ENCODE measurements at regions not wholly inside any gene's neighbourhood (a gene's known extent, or its start where the extent isn't known, plus 50 kb on each side); places are given as distances from the start of the nearest gene placed in this dataset.

GRCh38 chr16:64596196-64596595, 525.7 kb downstream of the CDH11 start:
- Histone ChIP-seq H3K27ac (ENCODE audit: low read length) (no peak overlapping the region), H3K4me1 (ENCODE audit: low read length) (no peaks in the 10 kb centered on the region), H3K79me2 (ENCODE audit: low read length) (no peaks in the 10 kb centered on the region), H3K4me2 (ENCODE audit: low read depth, low read length) (no peak overlapping the region), H3K27me3 (replicated peaks; ENCODE audit: insufficient read depth, low read length) (no peaks in the 10 kb centered on the region), H3K9me3 (replicated peaks; ENCODE audit: insufficient read depth, low read length) (no peaks in the 10 kb centered on the region), H3K9ac (ENCODE audit: low read length) (no peak overlapping the region), H2AFZ (ENCODE audit: low read length) (no peak overlapping the region), H3K4me3 (ENCODE audit: low read length) (no peak overlapping the region), H3K36me3 (replicated peaks; ENCODE audit: insufficient read depth, low read length) (no peaks in the 10 kb centered on the region), H3K9me2 (replicated peaks; ENCODE audit: insufficient read depth, low read length) (no peaks in the 10 kb centered on the region), H3F3A (ENCODE audit: insufficient read depth, low read length) (no peaks in the 10 kb centered on the region), H4K20me1 (ENCODE audit: insufficient read depth, low read length) (no peaks in the 10 kb centered on the region)
- DNase-seq, result no peak
- TF ChIP-seq EZH2phosphoT487 (IDR thresholded peaks at IDR 0.05; ENCODE audit: low read length) (no peak), EZH2 (optimal IDR thresholded peaks at IDR 0.05; ENCODE audit: low read depth, low read length) (no peak)
- TF ChIP-seq, protein P1, sequence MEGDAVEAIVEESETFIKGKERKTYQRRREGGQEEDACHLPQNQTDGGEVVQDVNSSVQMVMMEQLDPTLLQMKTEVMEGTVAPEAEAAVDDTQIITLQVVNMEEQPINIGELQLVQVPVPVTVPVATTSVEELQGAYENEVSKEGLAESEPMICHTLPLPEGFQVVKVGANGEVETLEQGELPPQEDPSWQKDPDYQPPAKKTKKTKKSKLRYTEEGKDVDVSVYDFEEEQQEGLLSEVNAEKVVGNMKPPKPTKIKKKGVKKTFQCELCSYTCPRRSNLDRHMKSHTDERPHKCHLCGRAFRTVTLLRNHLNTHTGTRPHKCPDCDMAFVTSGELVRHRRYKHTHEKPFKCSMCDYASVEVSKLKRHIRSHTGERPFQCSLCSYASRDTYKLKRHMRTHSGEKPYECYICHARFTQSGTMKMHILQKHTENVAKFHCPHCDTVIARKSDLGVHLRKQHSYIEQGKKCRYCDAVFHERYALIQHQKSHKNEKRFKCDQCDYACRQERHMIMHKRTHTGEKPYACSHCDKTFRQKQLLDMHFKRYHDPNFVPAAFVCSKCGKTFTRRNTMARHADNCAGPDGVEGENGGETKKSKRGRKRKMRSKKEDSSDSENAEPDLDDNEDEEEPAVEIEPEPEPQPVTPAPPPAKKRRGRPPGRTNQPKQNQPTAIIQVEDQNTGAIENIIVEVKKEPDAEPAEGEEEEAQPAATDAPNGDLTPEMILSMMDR (IDR thresholded peaks at IDR 0.05; ENCODE audit: low read length), result no peak

GRCh38 chr16:64590513-64590912, 531.4 kb downstream of the CDH11 start:
- Histone ChIP-seq H2AFZ (ENCODE audit: low read length) (no peak overlapping the region), H3K9me3 (replicated peaks; ENCODE audit: insufficient read depth, low read length) (no peaks in the 10 kb centered on the region), H3K36me3 (replicated peaks; ENCODE audit: insufficient read depth, low read length) (no peaks in the 10 kb centered on the region), H3K79me2 (ENCODE audit: low read length) (no peaks in the 10 kb centered on the region), H3K9ac (ENCODE audit: low read length) (no peak overlapping the region), H3K4me2 (ENCODE audit: low read depth, low read length) (no peak overlapping the region), H4K20me1 (ENCODE audit: insufficient read depth, low read length) (no peaks in the 10 kb centered on the region), H3K27ac (ENCODE audit: low read length) (no peak overlapping the region), H3K4me1 (ENCODE audit: low read length) (no peaks in the 10 kb centered on the region), H3K4me3 (ENCODE audit: low read length) (no peak overlapping the region), H3K9me2 (replicated peaks; ENCODE audit: insufficient read depth, low read length) (no peaks in the 10 kb centered on the region), H3K27me3 (replicated peaks; ENCODE audit: insufficient read depth, low read length) (no peaks in the 10 kb centered on the region), H3F3A (ENCODE audit: insufficient read depth, low read length) (no peaks in the 10 kb centered on the region)
- TF ChIP-seq EZH2 (optimal IDR thresholded peaks at IDR 0.05; ENCODE audit: low read depth, low read length) (no peak), EZH2phosphoT487 (IDR thresholded peaks at IDR 0.05; ENCODE audit: low read length) (no peak)
- TF ChIP-seq, protein P1 (IDR thresholded peaks at IDR 0.05; ENCODE audit: low read length), result no peak
- no peak for DNase-seq

GRCh38 chr16:64589836-64590235, 532.0 kb downstream of the CDH11 start:
- H3K79me2 ChIP-seq (ENCODE audit: low read length), result no peaks in the 10 kb centered on the region
- H3K27me3 ChIP-seq (replicated peaks; ENCODE audit: insufficient read depth, low read length), result no peaks in the 10 kb centered on the region
- DNase-seq, result no peak

More at GRCh38 chr16:64589836-64590235, 532.0 kb downstream of the CDH11 start:
- Histone ChIP-seq H3K36me3 (replicated peaks; ENCODE audit: insufficient read depth, low read length) (no peaks in the 10 kb centered on the region), H3K27ac (ENCODE audit: low read length) (no peak overlapping the region), H3K4me3 (ENCODE audit: low read length) (no peak overlapping the region), H3F3A (ENCODE audit: insufficient read depth, low read length) (no peaks in the 10 kb centered on the region), H3K9ac (ENCODE audit: low read length) (no peak overlapping the region), H2AFZ (ENCODE audit: low read length) (no peak overlapping the region), H3K4me2 (ENCODE audit: low read depth, low read length) (no peak overlapping the region), H3K9me3 (replicated peaks; ENCODE audit: insufficient read depth, low read length) (no peaks in the 10 kb centered on the region), H3K9me2 (replicated peaks; ENCODE audit: insufficient read depth, low read length) (no peaks in the 10 kb centered on the region), H4K20me1 (ENCODE audit: insufficient read depth, low read length) (no peaks in the 10 kb centered on the region), H3K4me1 (ENCODE audit: low read length) (no peaks in the 10 kb centered on the region)
- TF ChIP-seq EZH2 (optimal IDR thresholded peaks at IDR 0.05; ENCODE audit: low read depth, low read length), result no peak
- no peak for TF ChIP-seq EZH2phosphoT487 (IDR thresholded peaks at IDR 0.05; ENCODE audit: low read length)
- TF ChIP-seq, protein P1 (IDR thresholded peaks at IDR 0.05; ENCODE audit: low read length), result no peak
